CD4-positive, alpha-beta T cell treated with Interleukin-15 for 4 hours (primary cell): ENCODE measurements at regions not wholly inside any gene's neighbourhood (a gene's known extent, or its start where the extent isn't known, plus 50 kb on each side); places are given as distances from the start of the nearest gene placed in this dataset.

Source experiments
- DNase-seq: peaks from one replicate; pipeline ENCODE4 v3.0.0-alpha.2; 2020; ENCODE audit warnings: low spot score

GRCh38 chr12:66852091-66852490, 173.2 kb upstream of the GRIP1 start:
- DNase-seq = no peak

DNA sequence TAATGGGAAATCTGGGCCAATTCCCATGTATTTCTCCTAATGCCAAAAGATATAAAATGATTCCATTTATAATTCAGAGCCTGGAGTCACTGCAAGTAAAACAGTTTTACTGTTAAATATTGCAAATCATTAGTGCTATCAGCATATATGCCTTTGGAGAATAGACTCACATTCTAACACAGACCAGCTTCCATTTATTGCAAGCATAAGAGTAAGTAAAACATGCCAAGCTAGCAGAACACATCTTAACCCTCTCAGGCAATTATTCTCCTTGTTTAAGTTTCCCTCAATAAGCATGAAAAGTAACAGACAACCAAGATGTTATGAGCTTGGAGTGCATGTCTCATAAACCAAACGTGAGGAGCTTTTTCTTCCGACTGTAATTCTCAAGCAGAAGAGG, 173.9 kb upstream of the GRIP1 start:
- DNase-seq = no peak

DNA sequence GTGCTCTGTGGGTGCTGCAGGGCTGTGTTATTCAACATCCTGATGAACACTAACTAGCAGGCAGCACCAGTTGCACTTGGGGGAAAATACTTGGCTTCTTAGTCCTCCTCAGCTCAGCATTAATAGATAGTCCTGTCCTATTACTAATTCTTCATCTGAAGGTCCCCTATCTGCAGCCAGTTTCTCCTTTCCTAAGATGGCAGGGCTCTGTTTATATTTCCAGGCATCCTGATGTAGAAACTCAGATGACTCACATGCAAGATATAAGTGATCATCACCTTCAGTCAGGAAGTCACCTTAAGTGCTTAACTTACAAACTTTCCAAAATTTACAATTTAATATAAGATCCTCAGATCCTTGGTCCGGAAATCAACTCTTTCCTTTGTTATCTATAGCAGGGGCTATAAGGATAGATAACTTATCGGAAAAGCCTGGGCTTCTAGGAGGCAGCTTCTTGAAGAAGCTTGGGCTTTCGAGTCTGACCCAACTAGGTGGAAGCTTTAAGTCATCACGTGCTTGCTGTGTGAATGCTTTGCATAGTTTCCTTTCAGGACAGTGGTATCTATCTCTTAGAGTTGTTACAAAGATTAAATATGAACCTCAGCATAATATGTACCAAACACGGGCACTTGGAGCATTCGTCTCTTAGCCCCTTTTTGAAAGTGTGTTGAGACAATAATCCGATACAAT, 181.0 kb upstream of the GRIP1 start:
- no peak for DNase-seq

DNA sequence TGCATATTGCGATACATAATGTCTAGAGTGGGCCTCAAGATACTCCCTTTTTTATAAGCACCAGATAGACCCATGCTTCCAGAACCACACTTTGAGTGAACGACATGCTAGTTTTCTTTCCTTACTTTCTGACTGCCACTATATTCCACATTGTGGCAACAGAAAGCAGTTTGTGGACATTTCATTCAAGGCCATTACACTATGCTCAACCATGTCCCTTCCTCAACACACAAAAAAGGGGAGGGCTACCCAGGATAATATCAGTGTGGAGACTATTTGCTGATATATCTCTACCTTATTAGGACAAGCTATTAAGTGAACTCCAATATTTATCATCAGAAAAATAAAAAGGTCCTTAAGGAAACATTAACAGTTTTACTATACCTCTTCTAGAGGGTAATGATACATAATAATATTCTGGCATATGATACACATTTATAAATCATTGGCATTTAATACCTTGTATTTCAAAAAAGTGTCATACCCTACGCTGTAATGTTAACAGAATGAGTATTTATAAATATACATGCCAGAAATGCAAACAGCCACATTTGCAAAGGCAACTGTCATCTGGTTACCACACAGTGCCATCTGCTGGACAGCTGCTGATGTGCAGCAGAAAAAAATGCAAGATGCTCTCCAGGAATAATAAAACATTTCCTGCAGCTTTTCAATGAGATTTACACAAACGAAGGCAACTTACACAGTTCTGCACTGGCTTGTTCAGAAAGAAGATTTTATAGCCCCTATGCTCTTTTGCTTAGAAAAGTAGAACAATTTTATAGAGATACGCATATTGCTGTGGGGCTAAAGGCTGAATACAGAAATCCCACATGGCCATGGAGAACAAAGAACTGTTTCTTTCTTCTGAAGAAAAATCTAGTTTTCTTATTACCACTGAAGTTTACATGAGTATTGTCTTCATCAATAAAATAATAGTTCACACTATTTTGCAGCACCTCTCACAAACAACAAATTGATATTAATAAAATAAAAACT, 182.2 kb upstream of the GRIP1 start:
- DNase-seq = peak; percentile 66

GRCh38 chr12:66862356-66862985, 183.6 kb upstream of the GRIP1 start:
- DNase-seq = no peak

DNA sequence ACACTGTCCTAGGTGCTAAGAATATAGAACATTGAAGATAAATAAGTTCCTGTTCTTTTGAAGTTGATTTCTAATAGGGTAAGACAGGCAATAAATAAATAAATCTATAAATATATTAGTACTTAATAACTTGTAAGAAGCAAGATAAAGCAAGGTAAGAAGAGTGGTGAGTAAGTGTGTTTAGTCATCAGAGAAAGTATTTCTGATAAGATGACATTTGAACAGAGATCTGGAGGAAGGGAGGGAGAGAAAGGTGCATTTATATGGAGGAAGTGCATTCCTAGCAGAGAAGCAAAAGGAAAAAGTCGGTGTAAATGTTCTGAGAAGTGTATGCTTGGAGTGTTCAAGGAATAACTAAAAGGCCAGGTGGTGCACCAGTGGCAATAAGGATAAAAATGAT, 184.4 kb upstream of the GRIP1 start:
- no peak for DNase-seq

GRCh38 chr12:66877925-66878324, 199.0 kb upstream of the GRIP1 start:
- no peak for DNase-seq

GRCh38 chr12:66879409-66879808, 200.5 kb upstream of the GRIP1 start:
- DNase-seq = no peak

DNA sequence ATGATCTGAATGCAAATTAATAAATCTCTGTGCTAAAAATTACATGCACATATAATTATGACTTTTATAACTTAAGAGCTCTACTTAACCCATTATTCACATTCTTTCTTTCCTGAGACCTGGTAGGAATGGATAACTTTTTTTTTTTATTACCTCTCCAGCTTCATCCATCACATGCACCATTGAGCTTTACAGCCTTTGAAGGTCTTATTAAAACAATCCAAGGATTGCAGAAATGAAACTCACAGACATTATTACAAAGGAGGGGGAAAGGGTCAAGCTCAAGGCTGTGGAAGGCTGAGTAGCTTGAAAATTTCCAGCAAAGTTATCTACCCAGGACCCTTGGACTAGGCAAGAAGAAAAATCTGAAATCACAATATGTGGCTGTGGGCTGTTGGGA, 202.5 kb upstream of the GRIP1 start:
- no peak for DNase-seq

DNA sequence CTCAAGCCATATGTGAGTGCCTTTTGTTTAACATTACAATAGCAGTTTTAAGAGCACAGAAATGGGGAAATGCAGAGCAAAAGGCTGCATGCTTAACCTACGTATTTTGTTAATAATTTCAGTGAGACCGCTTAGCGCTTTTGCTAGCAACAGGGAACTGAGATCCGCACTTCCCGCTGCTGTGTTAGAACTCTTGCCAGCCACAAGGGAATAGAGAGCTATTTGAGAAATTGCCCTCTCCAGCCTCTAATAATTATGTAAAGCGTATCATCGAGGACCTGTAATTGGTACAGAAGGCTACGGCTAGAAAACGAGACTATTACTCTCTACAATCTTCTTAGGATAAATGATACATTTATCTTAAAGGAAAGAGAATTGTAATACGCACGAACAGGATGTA, 205.2 kb upstream of the GRIP1 start:
- DNase-seq = no peak

GRCh38 chr12:66885115-66885875, 206.4 kb upstream of the GRIP1 start:
- DNase-seq = no peak

DNA sequence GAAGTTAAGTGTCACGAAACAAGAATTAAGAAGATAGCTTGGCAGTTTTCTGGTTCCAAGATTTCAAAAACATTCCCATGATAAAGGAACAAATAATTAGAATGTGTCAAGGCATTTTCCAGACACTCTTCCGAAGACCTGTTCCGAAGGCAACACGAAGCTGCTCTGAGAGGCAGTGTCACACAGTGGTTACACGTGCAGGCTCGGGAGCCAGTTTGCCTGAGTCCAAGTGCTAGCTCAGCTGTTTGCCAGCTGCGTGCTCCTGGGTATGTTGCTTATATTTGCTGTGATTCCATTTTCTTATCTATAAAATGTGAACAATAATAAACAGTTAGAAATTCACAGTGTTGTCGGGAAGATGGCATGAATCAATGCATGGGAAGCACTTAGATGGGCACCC, 217.9 kb upstream of the GRIP1 start:
- no peak for DNase-seq

DNA sequence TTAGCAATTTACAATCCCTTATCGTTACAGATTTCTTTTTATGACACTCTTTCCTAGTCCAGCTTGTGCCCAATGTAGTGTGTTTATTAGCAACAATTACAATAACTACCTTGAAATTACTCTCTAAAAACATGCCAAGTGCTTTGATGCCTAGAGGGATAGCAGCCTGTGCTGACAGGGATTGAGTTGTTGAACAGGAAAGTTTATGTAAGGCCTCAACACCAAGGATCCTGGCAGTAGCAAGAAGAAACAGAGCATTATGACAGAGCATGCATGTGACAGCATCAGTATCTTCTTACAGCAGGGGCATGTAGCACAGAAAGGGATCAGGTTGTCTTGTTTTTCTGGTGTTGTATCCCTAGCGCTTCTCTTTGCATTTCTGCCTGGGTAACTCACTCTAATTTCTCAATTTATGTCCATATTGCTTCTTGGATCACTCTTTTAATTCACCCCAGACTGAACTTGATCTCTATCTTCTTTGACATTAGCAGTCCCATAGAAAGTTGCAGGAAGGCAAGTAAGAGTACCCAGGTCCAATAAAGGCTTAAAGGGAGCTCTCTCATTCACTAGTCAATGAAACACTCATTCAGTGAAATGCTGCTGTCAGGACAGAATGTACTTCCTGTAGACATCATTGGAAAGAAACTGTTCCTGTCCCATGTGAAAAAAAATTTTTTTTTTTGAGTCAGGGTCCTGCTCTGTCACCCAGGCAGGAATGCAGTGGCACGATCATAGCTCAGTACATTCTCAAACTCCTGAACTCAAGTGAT, 220.0 kb upstream of the GRIP1 start:
- no peak for DNase-seq

DNA sequence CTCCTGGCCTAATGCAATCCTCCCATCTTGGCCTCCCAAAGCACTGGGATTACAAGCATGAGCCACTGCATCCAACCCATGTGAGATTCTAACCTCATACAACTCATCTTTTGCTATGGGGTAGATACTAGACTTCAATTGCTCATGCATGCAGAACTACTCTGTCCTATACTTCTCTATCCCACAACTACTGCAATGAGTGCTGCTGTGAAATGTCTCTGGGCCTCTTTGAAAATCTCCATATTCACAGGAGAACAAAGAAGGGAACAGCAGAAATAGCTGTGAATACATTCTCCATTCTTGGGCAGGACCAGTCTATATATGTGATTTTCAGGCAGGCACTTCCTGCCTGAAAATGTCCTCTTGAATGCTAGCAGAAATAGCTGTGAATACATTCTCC, 220.7 kb upstream of the GRIP1 start:
- no peak for DNase-seq

DNA sequence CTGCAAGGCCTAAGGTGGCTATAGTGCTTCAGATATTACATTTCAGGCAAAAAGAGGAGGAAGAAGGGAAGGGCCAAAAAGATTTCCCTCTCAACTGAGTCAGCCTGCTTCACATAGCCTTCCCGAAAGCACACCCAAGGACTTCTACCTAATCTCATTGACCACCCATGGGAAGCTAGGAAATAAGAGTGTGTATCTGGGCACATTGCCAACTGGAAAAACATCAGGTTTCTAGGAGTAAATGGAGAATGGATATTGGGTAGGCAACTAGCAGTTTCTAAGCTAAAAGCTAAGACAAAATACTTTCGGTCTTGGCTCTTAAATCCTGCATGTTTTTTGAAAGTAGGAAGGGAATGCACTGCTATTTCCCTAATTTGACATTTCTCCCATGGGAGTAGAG, 221.7 kb upstream of the GRIP1 start:
- no peak for DNase-seq

DNA sequence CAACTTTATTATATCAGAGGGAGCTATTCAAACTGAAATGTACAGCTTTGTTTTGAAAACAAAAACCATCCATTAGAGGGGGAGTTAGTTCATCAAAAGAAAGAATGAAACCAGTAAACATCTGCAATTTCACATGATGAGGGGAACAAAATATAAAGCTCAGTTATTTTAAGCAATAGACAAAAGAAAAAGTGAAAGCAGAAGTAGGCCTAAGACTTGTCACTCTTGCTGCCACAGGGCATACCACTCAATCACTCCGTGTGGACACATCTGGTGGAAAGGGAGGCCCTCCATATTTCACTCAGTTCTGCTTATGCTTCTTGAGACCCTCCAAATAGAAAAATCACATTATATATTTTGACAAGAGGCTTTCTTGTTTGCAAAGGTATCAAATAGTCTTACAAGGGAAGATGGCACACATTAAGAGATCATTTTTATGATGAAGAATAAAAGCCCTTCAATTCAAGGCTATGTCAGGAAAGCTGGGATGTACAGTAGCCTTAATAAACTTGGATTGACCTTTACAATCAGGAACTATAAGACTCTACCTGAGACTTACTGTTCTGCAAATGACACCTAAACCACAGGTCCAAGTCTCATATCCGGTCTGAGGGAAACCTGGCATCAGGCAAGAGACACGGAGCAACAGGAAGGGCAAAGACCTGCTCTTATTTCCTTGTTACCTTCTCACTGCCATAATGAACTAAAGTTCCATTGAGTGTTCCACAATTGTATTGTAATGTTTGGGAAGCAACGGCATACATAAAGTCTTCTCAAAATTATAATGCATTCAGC, 222.5 kb upstream of the GRIP1 start:
- DNase-seq = peak; percentile 9

DNA sequence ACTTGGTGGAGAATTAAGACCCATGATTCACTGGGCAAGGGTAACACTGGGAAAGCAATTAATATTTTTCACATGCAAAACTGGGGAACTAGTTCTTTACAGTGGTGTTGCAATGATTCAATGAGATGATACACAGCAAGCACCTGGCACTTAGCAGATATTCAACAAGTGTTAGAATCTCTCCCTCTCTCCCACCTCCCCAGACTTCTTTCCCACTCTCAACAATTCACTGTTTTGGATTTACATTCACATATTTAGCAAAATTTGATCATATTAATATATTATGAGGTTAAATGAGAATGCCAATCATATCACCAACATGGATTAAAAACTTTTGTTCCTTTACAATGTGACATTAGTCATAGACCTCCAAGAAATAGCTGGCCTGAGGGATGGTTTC, 223.1 kb upstream of the GRIP1 start:
- no peak for DNase-seq

DNA sequence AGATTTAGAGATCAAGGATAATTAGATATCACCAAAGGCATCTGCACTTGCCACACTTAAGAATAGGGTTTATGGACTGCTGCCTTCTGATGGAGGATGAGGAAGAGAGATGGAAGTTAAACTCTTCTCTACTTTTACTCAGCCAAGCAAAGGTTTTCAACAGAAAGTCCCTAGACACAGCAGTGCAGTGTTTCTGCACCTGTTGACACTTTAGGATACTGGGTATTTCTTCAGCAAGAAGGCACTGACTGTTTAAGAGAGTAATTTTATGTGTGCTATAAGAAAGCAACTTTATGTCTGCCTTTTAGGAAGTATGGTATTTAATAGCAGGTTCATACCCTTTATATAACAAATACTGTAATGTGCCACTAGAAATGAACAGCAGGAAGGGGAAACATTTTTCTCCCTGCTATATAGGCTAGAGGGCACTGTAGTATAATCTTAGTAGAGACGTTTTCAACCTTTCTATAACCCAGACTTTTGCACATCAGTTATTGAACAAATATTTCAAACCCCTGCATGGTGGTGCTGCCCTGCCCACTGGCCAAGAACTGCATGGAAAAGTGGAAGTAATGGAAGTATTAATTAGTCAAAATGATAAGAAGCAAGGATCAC, 225.0 kb upstream of the GRIP1 start:
- peak; percentile 12 for DNase-seq

DNA sequence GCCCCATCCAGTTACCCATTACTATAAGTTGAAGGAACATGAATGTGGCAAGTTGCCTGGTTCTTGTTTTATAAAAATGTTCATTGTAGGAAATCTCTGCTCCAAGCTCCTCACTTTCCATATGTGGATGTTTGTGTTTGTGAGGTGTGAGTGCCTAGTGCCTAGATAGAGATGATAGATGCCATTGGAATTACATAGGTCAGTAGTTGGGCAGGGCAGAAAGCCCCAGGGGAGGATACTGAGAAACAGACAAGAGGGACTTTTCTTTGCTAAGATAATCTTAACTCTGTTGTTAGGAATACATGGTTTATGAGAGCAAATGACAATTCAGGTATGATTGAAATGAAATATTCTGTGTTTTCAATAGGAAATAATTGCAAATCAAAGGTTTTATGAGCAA, 226.3 kb upstream of the GRIP1 start:
- DNase-seq = no peak

DNA sequence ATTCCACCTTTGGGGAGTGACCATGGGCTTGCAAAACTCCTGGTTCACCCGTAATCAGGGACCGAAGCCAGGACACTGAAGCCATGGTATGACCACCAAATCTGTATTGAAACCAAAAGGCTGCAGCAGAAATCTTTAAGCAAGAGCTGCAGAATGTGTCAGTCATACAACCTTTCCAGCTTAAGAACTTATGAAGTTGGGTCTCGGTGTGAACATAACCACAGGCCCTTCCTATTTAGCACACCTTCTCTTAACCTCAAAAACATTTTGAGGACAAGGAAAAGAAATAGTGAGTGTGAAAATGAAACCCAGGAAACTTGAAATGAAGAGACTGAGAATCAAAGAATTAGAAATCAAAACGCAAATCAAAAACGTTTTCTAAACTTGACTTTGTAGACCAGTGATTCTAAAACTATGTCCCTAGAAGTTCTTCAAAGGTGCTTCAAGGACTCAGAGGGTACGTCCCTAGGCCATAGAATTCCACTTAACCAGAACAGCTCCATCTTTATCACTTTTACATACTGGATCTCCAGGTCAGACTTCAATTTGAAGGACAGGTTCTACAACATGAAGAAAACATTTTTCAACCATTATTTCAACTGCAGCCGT, 231.6 kb upstream of the GRIP1 start:
- DNase-seq = no peak
